ENCODE measurements at regions not wholly inside any gene's neighbourhood (a gene's known extent, or its start where the extent isn't known, plus 50 kb on each side); places are given as distances from the start of the nearest gene placed in this dataset.
A peak's percentile ranks its signal among the peaks of the same experiment; 100 is the strongest.

GRCh38 chr2:187008111-187008510, 159.1 kb upstream of the ZSWIM2 start:
- peak; percentile 76 for DNase-seq (ENCODE audit: low read depth, low spot score)
- no peak for TF ChIP-seq CTCF (IDR thresholded peaks at IDR 0.05; ENCODE audit: low read depth, low read length)
- in situ Hi-C loops (cut with HindIII; ENCODE audit: low sequenced_read_pairs), result no loop called here
- no peak overlapping the region for H3K4me3 ChIP-seq (ENCODE audit: low read depth, low read length)

GRCh38 chr2:187003611-187004010, 154.6 kb upstream of the ZSWIM2 start:
- in situ Hi-C loops (cut with HindIII; ENCODE audit: low sequenced_read_pairs), result no loop called here
- TF ChIP-seq CTCF (IDR thresholded peaks at IDR 0.05; ENCODE audit: low read depth, low read length), result no peak
- H3K4me3 ChIP-seq (ENCODE audit: low read depth, low read length), result peak overlapping the region; percentile 16
- DNase-seq (ENCODE audit: low read depth, low spot score), result no peak

- in situ Hi-C loops (cut with HindIII; ENCODE audit: low sequenced_read_pairs), result no loop called here
- DNase-seq (ENCODE audit: low read depth, low spot score), result no peak
- TF ChIP-seq CTCF (IDR thresholded peaks at IDR 0.05; ENCODE audit: low read depth, low read length), result no peak
- peak overlapping the region; percentile 16 for H3K4me3 ChIP-seq (ENCODE audit: low read depth, low read length)
Measured at GRCh38 chr2:187003038-187003554, 154.1 kb upstream of the ZSWIM2 start.

GRCh38 chr2:187002242-187002641, 153.3 kb upstream of the ZSWIM2 start:
- DNase-seq (ENCODE audit: low read depth, low spot score), result no peak
- in situ Hi-C loops (cut with HindIII; ENCODE audit: low sequenced_read_pairs), result no loop called here
- no peak overlapping the region for H3K4me3 ChIP-seq (ENCODE audit: low read depth, low read length)
- no peak for TF ChIP-seq CTCF (IDR thresholded peaks at IDR 0.05; ENCODE audit: low read depth, low read length)

- no peak overlapping the region for H3K4me3 ChIP-seq (ENCODE audit: low read depth, low read length)
- in situ Hi-C loops (cut with HindIII; ENCODE audit: low sequenced_read_pairs), result no loop called here
- no peak for DNase-seq (ENCODE audit: low read depth, low spot score)
- TF ChIP-seq CTCF (IDR thresholded peaks at IDR 0.05; ENCODE audit: low read depth, low read length), result no peak
Measured at GRCh38 chr2:187001248-187001647, 152.3 kb upstream of the ZSWIM2 start.

- no peak for TF ChIP-seq CTCF (IDR thresholded peaks at IDR 0.05; ENCODE audit: low read depth, low read length)
- DNase-seq (ENCODE audit: low read depth, low spot score), result peak; percentile 86
- in situ Hi-C loops (cut with HindIII; ENCODE audit: low sequenced_read_pairs), result no loop called here
- no peak overlapping the region for H3K4me3 ChIP-seq (ENCODE audit: low read depth, low read length)
Measured at GRCh38 chr2:186995092-186995491, 146.1 kb upstream of the ZSWIM2 start.

GRCh38 chr2:186992597-186992996, 143.6 kb upstream of the ZSWIM2 start:
- DNase-seq (ENCODE audit: low read depth, low spot score), result no peak
- no peak overlapping the region for H3K4me3 ChIP-seq (ENCODE audit: low read depth, low read length)
- in situ Hi-C loops (cut with HindIII; ENCODE audit: low sequenced_read_pairs), result no loop called here
- no peak for TF ChIP-seq CTCF (IDR thresholded peaks at IDR 0.05; ENCODE audit: low read depth, low read length)
